ENCODE measurements at regions not wholly inside any gene's neighbourhood (a gene's known extent, or its start where the extent isn't known, plus 50 kb on each side); places are given as distances from the start of the nearest gene placed in this dataset.
"Not testable (repeated sequence)": the region's sequence is repeated elsewhere in the genome, so short reads cannot be mapped to it uniquely, and the experiment has no call there.

DNA sequence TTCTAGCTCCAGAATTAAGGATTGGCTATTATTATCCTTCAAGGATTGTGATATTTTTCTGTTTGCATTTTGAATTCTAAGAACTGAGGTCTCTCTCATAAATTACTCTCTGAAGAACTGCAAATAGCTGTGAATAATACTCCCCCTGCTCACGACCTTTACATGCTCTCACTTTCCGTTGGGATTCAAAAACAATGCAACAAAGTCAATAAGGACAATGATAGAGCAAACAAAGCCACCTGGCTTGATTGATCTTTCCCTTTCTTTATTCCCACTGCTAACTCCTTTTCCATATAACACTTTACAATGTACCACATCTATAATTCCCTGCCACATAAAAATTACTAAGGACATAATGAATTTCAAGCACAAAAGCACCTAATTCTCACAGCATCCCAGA, 523.0 kb upstream of the CA10 start:
- DNase-seq = no peak

DNA sequence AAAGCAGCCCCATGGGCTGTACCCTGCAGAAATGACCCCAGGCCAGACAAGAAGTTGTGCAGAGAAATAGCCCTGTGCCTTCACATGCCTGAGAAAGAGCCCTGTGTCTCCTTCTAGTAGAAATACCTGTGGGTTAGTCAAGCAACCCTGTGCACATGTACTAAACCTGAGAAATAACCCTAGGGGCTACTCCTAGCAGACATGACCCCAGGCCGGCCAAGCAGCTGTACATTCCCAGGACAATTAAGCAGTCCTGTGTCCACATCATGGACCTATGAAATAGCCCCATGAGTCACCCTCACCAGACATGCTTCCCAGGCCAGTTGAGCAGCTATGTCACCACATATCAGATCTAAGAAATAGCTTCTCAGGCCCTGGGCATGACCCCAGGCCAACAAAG, 519.7 kb upstream of the CA10 start:
- no peak for DNase-seq

DNA sequence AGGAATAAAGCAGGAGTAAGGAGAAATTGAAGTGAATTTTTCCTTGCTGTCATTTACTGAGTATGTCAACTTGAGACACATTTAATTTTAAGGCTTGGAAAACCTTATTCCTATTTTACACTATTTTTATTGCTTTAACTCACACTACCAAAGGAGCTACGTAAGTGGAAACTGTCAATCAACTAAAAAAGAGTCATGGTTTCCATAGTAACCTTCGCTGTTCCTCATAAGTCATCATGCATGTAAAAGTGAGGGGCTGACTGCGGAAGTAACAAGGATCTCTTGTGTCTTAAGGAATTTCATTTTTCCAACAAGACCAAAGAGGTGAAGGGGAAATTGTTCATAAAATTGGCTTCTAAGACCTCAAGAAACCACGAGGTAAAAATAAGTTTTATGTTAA, 516.2 kb upstream of the CA10 start:
- no peak for DNase-seq

DNA sequence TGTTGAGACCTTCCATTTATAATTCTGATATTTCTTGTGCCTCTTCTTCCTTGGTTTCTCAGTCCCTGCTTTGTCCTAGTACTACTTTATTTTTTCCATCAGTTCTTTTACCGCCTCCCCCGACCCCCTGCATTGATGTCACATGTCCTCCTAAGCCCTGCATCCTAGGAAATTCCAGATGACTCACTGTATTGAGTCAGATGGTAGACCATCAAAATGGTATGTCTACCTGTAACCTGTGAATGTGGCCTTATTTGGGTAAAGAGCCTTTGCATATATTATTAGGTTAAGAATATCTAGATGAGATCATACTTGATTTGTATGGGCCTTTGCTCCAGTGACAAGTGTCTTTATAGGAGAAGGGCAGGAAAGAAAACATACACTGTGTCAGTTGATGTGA, 515.3 kb upstream of the CA10 start:
- no peak for DNase-seq

DNA sequence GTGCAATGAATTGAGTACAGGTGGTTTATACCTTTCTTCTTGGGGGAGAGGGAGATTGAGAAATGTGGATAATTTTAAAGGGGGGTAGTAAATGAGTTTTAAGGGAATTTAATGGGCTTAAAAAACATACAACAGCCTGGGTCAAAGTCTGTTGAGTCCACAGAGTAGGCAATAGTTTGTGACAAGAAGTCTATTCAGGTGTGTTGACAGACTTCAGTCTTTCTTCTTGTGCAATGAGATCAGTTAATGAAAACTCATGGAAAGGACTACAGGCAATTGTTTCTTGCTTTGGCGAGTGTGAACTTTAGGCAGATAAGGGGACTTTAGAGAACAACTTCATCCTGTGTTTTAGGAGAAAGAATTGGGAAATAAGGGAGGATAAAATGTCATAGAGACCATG, 507.8 kb upstream of the CA10 start:
- no peak for DNase-seq

DNA sequence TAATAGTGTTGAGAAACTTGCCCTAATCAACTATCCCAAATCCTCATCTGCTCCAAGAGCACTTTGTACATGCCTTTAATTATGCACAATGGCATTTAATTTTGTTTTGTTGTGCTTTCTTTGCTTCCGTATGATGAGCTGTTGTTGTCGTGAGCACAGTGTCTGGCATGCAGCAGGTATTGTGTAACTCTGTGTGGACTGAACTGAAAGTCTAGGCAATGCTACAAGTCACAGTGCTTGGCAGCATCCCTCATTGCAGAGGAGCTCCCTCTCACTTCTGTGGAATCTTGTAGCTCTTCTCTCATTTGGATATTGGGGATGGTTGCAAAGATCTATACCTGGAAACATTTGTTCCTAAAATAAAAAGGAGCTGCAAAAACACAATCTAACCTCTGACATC, 502.2 kb upstream of the CA10 start:
- no peak for DNase-seq

DNA sequence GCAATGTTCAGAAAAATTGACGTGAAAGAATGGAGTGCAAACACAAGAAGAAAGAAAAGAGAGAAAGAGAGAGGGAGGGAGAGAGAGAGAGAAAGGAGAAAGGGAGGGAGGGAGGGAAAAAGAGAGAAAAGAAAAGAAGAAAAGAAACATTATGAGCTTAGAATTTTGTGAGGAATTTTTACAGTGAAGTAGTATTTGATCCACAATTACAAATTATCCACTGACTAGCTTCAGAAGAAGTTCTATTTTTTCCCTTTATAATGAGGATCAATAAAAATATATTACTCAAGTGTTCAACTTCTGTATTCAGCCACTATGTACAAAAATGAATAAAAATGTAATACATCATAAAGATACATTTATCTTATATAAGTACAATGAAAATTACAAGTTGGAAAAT, 494.5 kb upstream of the CA10 start:
- no peak for DNase-seq

DNA sequence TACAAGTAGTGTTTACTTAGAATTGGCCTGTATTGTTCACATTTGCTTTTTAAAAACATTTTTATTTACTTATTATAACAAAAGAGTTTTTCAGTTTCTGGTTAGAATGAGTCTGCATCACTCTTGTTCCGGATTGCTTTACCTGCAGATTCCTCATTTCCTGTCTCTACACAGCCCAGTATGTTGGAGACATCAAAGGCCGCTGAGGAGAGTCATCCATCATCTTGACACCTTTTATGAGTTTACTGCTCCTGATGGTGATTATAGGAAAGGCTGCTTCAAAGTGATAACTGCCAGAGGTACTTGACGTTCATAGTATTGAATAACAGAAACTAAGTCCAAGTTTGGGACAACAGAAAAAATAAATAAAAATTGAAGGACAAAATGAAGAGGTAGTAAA, 490.5 kb upstream of the CA10 start:
- DNase-seq = no peak

DNA sequence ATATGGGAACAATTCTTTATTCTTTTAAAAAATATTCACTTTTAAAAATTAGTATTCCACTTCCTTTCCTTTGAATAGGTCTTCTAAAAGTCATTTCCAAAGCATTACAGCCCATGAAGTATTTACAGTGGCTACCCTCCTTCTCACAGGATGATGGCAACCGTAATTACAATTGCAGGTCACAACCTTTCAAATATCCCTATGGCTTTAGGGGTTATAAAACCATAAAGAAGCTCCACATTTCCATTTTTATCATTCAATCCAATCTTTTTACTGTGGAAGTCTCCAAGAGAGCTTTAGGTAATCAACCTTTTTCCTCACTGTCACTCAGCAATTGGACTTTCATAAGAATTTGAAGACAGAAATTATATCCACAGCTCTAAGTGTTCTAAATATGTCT, 488.9 kb upstream of the CA10 start:
- DNase-seq = no peak

DNA sequence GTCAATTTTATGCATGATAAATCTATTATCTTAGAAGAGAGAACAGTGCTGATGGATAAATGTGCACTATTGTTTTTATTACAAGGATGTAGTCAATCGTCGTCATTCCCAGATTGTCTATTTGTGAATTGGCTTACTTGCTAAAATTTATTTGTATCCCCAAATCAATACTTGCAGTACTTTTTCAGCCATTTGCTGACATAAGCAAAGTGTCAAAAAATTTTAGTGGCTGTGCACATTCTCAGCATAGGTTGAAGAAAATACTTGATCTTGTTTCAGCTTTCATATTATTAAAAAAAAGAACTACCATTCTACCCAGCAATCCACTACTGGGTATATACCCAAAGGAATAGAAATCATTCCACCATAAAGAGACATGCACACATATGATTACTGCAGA, 477.9 kb upstream of the CA10 start:
- no peak for DNase-seq

DNA sequence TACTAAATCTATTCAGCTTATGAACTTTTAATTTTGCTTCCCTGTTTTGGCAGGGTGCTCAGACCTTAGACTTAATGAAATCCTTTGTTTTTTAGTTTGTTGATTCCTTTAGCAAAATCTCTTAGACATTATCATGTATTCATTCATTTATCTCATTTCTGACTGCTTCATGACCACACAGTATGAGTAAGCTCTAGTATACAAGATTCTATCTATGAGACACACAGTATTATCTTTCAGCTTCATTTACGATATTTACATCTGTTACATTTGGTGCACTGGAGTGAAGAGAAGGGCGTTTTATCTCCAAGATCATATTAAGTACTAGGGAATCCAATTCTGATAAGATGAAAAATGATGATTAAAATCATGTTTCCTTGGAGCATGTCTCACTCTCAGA, 448.1 kb upstream of the CA10 start:
- DNase-seq = no peak

DNA sequence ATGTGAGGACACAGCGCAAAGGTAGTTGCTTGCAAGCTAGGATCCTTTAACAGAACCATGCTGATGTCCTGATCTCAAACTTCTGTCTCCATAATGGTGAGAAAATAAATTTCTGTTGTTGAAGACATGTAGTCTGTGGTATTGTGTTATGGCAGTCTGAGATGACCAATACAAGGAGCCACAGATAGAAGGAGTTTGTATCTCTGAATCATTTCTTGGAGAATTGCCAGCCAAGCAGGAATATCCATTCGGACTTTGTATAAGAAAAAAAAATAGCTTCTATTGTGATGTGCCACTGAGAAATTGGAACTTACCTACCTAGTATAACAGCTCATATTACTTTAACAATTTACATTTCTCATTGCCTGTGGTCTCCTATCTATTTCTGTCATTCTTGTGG, 447.6 kb upstream of the CA10 start:
- no peak for DNase-seq

DNA sequence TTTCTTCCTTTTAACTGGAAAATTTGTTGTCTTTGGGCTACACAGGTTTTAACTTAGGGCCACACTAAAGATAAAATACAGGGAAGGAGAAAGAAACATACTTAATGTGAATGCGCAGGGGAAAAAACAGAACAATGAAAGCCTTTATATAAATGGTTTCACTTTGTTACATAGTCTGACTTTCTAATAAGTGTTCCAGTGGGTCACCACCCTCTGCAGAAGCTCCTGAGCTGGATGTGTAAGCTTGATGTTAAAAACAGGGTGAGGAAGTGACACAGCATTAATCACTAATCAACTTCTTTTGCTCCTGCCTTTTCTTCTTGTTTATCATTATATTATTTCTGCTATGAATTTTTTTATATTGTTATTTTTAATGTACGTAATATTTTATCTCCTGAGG, 445.6 kb upstream of the CA10 start:
- no peak for DNase-seq

DNA sequence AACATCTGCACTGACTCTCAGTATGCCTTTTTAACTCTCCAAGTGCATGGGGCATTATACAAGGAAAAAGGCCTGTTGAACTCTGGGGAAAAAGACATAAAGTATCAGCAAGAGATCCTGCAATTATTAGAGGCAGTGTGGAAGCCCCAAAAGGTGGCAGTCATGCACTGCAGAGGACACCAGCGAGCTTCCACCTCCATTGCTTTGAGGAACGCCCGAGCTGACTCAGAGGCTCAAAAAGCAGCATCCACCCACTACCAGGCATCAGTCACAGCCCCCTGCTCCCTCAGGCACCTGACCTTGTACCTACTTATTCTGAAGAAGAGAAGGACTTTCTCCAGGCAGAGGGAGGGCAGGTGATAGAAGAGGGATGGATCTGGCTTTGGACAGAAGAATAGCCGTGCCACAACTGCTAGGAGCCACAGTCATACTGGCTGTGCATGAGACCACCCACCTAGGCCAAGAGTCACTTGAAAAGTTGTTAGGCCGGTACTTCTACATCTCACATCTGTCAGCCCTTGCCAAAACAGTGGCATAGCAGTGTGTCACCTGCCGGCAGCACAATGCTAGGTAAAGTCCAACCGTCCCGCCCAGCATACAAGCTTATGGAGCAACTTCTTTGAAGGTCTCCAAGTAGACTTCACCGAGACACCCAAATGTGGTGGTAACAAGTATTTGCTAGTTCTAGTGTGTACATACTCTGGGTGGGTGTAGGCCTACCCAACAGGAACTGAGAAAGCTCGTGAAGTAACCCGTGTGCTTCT, 439.1 kb upstream of the CA10 start:
- DNase-seq = not testable (repeated sequence)

DNA sequence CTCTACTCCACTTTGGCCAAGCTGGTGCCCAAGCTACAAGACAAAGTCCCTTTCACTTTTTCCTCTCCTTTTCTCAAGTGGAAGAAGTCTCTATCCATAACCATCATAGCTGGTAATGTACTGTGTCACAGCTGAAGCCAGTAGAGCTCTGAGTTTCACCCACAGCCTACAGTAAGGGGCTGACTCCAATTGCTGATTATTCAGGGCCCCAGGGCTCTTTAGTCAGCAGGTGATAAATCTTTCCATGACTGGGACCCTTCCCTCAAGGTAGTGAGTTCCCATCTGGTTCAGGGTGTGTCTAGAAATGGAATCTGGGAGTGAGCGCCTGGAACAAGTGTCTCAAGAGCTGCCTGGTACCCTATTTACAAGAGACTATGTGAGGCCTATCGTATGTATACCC, 436.0 kb upstream of the CA10 start:
- no peak for DNase-seq

DNA sequence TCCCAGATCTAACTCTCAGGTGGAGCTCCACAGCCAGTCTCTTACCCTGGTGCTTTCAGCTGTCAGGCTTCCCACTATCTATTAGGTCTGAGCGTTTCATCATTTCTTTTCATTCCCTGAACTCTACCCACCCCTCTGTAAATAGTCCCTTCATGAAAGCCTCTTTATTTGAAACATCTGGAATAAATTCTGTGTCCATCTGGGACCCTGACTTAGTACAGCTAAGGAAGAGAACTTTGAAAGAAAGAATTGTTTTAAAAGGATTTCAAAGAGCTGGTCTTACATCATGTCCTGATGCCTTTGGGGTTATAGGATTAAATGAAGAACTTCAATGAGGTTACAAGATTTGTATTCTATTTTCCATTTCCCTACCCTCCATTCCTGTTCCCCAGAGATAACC, 388.5 kb upstream of the CA10 start:
- no peak for DNase-seq

DNA sequence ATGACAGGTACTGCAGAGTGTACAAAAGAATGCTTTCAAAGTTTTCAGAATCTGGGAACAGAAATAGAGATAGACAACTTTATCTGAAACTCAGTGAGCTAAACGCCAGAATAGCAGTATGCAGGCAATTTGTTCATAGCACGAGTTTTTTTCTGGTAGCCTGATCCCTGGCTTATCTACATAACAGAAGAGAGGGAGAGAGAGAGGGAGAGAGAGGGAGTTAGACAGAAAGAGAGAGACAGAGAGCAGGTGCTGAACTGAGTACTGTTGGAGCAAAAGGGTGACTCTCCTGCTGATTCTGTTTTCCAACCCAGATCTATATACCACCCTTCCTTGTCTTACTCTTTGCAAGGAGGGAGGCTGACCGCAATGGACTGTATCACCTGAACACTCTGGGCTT, 388.0 kb upstream of the CA10 start:
- no peak for DNase-seq

DNA sequence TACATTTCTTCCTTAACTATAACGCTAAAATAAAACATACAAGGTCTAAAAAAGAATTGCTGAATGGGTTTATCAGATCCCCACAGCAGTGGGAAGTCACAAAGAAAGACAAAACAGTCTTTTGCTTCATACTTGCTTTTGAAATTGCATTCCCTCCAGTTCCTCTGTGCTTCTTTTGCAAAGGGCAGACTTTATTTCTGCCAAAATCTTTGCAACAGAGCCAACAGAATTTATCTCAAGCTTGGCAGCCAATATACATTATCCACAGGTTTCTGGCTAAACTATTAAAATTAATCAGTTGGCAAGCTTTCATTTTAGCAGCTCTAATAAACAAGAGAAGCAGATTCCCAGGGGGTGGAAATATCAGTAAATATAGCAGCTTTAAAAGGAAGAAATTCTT, 378.9 kb upstream of the CA10 start:
- DNase-seq = no peak

DNA sequence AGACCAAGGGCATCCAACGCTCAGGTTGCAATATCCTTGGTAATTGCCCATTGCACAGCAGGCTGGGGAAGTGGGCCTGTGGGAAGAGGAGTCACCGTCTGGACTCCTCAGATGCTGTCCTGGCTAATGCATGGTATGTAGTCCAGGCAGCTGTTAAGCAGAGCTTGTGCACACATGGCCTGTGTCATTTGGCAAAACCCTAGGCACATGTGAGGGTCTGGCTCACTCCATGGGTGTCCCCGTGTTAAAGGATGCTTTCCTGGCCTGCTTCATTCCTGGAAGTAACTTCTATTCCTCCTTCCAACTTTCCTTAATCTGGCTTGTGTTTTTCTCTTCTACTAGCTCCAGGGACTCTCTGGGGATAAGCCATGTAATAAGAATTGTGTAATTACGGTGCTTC, 378.0 kb upstream of the CA10 start:
- DNase-seq = no peak

DNA sequence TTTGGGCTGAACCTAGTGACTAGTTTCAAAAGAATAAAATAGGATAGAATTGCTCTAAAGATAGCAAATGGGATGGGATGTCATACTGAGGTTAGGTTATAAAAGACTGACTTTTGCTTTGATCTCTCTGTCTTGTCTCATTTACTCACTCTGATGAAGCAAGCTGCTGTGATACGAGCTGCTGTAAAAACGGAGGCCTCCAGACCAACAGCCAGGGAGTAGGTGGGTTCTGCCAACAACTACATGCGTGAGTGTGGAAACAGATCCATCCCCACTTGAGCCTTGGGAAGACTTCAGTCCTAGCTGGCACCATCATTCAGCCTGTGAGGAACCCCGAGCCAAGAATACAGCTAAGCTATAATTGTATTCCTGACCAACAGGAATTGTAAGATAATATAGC, 373.9 kb upstream of the CA10 start:
- no peak for DNase-seq

DNA sequence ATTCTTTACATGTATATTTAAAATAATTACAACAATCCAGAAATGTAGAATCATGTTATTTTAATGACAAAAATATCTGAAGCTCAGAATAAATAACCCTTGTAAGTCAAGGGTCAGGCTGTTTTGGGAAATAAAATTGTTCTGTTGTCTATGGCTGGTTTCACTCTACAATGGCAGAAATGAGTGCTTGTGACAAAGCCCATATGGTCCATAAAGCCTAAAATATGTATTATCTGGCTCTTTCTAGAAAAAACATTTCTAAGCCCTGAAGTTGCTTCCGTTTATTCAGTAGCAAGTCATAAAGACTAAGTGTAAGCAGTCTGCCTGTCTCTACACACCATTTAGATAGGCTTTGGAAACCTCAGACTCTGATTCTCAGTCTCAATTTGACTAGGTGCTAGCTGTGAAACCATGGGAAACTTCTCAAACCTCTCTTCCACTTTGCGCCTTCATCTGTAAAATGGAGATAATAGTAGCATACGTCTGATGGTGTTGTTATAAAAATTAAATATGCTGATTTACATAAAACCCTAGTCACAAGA, 365.7 kb upstream of the CA10 start:
- DNase-seq = no peak

DNA sequence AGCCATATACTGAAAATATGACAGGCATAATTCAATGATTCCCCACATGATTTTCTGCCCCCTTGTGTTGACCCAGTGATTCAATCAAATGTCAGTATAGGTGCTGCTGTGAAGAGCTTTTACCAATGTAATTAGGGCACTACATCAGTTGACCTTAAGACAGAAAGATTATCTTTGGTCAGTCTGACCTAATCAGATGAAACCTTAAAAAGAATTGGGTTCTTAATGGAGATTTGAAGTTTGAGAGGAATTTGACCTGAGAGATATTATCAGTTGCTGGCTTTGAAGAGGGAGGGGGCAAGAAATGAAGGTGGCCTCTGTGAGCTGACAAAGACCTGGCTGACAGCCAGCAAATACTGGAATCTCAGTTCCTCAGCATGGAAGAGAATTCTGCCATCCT, 358.7 kb upstream of the CA10 start:
- no peak for DNase-seq

DNA sequence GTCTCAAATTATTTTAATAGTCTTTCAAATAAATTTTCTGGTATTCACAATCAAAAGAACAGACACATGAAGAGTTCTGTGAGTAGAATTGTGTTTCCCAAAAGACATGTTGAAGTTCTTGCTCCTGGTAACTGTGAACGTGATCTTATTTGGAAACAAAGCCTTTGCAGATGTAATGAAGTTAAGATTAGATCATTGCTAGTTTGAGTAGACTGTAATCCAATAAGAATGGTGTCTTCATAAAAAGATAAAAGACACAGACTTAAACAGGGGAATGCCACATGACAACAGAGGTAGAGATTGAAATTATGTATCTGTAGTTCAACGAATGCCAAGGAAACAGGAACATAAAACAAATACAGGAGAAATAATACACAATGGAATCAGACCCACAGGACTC, 357.4 kb upstream of the CA10 start:
- DNase-seq = no peak

DNA sequence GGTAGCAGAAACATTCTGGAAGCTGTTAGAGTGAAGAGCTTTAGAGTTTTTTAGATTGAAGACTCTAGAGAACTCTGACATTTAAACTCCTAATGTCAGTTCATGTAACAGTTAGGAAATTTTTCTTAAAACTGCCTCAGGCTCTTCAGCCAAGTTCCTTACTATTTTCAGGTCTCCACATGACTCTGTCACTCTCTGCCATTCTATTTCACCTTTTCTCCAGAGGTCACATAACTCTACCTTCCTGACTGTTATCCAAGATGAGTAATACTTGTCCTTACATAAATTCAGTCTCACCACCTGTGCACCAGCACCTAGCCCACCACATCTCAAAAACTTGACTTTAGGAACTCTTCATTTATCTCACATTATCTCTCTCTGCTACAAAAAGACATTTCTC, 347.1 kb upstream of the CA10 start:
- no peak for DNase-seq

DNA sequence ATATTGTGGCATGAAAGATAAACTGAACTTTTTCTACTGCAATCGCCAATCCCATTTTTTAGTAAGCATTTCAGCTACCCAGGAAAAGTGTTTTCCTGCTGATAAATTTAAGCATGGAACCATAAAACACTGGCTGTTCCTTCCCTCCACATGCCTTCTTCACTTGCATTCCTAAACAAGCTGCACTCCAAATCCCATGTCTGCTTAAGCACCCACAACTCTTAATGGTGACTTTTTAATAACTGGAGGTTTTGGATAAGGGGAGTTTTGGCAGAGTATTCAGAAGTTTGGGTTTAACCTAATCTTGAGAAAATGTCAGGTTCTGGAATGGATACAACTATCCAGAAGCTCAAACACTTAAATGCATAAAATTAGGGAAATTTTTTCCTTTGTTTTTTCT, 345.6 kb upstream of the CA10 start:
- no peak for DNase-seq

DNA sequence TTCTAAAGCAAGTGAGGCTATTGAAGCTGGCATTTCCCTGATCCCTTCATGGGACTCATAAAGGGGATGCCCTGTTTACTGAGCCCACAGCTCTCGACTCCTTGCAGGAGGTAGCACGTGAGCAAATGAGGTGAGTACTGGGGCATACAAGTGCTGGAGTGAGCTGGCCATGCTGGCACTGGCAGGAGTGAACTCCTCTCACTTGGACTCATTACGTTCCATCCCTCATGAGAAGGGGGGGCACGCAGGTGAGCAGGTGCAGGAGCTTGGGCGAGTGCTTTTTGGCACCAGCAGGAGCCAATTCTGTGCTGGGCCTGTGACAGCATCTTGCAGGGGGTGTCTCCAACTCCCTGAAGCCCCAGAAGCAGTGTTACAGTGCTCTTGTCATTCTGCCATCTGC, 337.1 kb upstream of the CA10 start:
- no peak for DNase-seq

All from bone marrow (tissue), 2 donors.